ENCODE measurements at regions not wholly inside any gene's neighbourhood (a gene's known extent, or its start where the extent isn't known, plus 50 kb on each side); places are given as distances from the start of the nearest gene placed in this dataset.
"Not testable (repeated sequence)": the region's sequence is repeated elsewhere in the genome, so short reads cannot be mapped to it uniquely, and the experiment has no call there.

DNA sequence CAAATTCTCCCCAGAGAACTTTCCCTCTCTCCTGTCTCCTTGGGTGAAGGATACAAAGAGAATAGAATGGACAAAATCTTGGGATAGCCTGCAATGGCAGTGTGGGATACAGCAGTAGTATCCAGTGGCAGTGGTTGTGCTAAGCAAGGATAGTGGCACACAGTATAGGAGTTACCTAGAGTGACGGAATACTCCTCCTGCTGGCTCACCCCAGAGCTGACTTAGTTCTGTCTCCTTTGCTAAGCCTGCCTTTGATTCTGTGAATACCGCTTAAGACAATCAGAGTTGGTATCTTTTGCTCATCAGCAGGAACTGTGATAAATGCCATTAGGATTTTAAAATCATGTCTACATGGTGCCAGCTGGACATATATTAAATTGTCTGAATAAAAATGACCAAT lies 404.3 kb downstream of the JRKL start:
- no peak for DNase-seq

DNA sequence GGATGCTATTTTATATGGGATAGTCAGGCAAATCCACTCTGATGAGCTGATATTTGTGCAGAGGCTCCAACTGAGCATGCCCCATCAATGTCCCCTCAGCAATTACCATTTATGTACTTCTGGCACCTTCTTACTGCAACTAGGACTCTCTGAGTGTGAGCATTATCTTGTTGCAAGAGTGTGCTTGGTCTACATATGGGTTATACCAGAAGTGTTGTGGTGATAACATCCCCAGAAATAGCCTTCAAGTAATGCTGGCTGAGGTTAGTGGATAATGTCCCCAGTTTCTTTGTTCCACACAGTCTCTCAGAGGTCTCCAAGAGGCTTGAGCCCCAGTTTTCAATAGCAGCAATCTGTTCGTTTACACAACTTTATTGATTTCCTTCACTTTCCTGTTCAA lies 408.6 kb downstream of the JRKL start:
- no peak for DNase-seq

DNA sequence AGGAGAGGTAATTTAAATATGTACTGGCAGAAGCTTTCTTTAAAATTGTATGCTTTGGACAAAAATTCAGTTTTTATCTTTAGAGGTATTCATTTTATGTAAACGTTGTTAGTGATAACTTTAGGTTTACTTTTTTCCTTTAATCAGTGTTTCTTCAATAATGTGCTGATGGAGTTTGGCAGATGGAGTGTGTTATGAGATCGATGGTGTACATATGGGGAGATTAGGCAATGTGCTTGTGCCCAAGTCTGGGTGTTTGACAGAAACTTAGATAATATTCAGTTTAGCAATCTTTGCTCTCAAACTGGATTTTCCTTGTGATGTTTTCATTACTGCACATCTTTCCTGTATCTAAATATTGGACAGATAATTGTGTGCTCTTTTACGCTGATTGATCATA lies 425.4 kb downstream of the JRKL start:
- DNase-seq = no peak

DNA sequence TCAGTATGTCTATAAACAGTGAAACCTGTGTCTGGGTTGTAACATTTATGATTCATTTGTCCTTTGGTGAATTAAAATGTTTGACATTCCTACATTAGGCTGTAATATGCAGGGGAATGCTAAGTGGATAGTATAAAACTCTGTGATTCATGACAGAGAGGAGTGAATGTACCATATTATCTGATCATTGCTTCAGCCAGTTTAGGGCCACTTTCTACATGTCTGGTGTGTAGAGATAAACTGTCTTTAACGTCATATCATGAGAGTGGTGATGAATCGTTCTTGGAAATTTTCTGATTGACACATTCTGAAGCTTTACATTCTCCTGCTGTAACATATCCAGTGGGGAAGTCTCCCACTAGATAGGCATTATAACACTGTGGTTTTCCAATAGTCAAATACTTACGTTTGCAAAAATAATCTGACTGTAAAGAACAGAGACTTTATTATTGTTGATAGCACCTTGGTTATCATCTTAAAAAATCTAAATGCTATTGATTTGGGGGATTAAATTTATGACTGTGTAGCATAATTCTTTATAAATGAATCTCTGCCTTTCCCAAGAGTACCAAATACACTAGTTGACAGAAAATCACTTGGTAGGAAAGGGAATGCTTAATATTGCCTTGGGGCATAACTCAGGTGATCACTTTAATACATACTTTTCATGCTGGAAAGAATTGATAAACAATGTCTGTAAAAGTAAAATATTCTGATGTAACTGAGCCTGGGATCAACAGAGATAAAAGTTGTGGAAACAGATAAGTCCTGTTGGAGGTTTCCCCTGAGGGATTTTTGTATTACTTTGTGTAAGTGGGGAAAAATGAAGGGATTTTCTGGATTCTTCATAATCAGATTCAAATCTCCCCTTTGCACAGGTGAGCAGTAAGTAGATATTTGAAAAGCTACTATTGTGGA lies 427.9 kb downstream of the JRKL start:
- DNase-seq = no peak

DNA sequence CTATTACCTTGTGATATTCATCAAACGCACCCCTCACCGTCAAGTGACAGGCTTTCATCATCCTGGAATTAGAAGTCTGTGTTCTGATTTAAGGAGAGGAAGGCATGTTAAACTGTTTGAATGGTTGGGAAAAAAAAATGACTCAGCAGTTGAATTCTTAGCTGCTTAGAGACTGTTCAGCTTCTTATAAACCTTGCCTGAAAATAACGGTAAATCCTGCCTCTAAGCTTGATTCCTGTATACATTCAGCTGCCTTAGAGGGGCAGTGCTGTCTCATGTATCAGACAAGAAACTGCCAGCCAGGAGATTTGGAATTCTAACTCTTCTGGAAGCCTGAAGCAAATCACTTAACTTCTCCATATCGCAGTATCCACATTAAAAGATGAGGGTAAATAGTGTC lies 437.4 kb downstream of the JRKL start:
- DNase-seq = no peak

DNA sequence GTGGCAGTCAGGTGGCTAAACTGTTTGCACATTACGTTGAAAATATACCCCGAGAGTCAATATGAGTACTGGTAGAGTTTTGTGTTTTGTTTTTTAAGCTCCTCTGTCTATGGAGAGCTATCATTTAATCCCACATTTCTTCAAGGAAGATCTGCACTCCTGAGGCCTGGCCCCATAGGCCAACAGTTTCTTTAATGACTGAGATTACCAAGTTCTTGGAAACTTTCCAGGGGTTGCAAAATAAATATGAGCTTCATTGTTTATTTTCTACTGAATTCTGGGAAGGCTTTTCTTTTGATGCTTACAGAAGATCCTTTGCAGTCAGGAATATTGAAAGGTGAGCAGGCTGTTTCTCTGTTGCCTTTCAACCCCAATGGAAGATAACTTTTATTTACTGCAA lies 452.0 kb downstream of the JRKL start:
- DNase-seq = no peak

- DNase-seq = no peak
Observed at GRCh38 chr11:96842731-96843130, 452.9 kb downstream of the JRKL start.

GRCh38 chr11:96854425-96854824 lies 464.6 kb downstream of the JRKL start:
- no peak for DNase-seq

DNA sequence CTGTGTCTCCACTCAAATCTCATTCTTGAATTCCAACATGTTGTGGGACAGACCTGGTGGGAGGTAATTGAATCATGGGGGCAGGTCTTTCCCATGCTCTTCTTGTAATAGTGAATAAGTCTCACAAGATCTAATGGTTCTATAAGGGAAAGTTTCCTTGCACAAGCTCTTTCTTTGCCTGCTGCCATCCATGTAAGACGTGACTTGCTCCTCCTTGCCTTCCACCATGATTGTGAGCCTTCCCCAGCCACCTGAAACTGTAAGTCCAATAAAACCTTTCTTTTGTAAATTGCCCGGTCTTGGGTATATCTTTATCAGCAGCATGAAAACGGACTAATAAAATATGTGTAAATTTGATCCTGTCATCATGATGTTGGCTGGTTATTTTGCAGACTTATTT lies 471.9 kb downstream of the JRKL start:
- not testable (repeated sequence) for DNase-seq

- no peak for DNase-seq
Observed at GRCh38 chr11:96863520-96863919, 473.7 kb downstream of the JRKL start.

GRCh38 chr11:96865020-96865419 lies 475.2 kb downstream of the JRKL start:
- no peak for DNase-seq

- no peak for DNase-seq
Observed at GRCh38 chr11:96869207-96869606, 479.4 kb downstream of the JRKL start.

DNA sequence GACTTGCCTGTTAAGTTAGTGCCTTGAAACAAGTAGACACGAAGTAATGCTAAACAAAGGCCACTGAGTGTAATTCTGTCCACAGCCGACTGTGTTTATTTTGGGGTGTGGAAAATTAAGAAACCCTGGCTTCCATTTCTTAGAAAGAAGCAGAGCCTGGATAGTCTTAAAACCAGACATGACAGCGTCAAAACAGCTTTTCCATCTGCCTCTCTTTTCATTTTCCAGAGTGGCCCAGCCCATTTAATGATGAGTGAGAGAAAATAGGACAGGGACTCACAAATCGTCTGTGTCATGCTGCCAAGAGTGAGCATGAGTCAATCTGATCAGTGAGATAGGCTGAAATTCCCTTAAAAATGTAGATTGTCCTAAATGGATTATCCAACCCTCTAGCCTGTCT lies 485.9 kb downstream of the JRKL start:
- no peak for DNase-seq

DNA sequence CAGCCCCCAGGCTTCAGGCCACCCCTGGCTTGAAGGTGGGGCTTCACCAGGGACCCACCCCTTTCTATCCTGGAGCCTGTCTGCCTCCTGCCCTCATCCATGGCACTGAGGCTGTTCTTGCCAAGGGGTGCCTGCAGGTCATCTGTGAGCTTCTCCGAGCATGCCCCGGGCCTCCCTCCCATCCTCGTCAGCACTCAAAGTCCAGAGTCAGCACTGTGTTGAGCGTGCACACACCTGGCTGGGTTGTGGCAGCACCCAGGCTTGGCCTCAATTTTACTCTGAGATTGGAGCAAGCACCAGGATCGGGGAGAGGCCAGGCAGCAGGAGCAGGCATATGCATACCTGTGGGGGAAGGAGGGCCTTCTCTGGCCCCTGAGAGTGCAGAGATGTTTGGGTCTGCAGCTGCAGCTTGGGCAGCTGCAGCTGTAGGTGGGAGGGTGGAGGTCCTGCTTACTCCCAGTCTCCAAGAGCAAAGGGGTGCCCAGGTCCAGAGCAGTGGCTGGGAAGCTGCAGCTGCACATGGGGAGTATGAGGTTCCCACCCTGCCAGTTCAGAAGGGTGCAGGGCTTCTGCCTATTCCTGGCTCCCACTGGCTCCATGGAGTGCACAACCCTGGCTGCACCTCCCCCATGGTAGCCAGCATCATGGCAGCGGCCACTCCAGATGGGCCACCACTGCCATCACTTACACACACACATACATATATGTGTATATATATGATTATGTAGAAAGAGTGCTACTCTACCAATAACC lies 488.7 kb downstream of the JRKL start:
- DNase-seq = no peak

- DNase-seq = not testable (repeated sequence)
Observed at GRCh38 chr11:96882622-96883021, 492.8 kb downstream of the JRKL start.

GRCh38 chr11:96885405-96885804 lies 495.6 kb downstream of the JRKL start:
- no peak for DNase-seq

GRCh38 chr11:96885912-96886311 lies 496.1 kb downstream of the JRKL start:
- DNase-seq = no peak

GRCh38 chr11:96893988-96894387 lies 504.2 kb downstream of the JRKL start:
- DNase-seq = no peak

DNA sequence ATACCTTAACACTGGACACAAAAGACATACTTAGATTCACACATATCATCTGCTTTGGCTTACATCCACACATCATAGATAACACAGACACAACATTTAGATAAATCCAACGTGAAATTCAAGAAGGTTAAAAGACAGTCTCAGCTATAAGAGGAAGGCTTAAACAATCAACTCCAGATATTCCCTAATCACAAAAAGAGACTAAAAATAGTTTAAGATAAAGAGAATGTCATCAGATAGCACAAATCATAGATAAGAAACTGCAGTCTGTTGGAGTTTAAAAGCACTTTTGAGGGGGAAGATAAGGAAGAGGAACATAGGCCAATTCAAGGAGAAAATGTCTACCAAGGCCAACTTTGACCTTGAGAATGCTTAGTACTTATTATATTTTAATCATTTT lies 504.8 kb downstream of the JRKL start:
- DNase-seq = no peak

DNA sequence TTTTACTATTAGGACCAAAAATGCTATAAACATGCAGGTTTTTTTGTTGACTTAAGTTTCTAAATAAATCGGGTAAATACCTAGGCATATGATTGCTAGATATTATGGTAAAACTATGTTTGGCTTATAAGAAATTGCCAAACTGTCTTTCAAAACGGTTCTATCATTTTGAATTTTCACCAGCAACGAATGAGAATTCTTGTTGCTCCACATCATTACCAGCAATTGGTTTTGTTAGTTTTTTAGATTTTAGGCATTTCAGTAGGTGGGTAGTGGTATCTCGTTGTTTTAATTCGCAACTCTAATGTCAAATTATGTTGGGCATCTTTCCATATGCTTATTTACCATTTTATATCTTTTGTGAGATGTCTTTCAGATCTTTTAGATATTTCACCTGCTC lies 510.2 kb downstream of the JRKL start:
- DNase-seq = no peak

- DNase-seq = no peak
Observed at GRCh38 chr11:96905143-96905542, 515.3 kb downstream of the JRKL start.

DNA sequence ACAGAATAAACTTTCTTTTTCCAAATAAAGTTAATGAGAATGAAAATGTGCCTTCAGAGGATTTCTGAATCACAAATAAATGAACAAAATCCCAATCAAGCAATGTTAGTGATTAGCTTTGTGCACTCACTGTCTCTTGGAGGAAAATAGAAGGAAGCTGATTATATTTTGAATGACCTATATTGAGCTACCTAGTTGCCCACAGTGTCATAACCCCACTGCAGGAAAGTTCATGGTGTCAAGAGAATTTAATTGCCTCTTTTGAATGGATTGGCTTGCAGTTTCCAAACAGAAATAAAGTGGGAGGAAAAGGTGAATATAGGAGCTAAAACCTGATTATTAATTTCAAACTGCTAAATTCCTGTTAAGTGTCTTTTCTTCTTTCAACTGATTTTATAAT lies 515.9 kb downstream of the JRKL start:
- no peak for DNase-seq

DNA sequence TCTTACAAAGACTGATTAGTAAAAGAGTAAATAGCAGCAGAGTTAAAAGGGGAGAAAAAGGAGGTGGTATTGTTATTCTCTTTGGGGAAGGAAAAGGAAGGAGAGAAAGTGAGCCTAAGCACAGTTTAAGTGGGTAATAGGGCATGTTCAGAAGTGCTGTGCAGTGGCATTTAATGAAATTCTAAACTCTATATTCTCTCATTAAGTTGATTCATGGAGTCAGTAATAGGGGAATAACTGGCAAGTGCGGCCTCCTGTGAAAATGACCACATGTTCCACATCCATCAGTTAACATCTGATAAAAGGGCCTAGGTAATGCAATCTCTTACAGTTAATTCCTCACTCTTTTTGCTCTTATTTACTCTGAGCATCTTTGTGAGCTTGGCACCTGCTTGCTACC lies 516.7 kb downstream of the JRKL start:
- DNase-seq = no peak

GRCh38 chr11:96925862-96926261 lies 536.0 kb downstream of the JRKL start:
- DNase-seq = no peak

All from DMS79 (cell line).